Lower lobe of right lung (tissue), 2 donors: ENCODE measurements at regions not wholly inside any gene's neighbourhood (a gene's known extent, or its start where the extent isn't known, plus 50 kb on each side); places are given as distances from the start of the nearest gene placed in this dataset.

Source experiments
- ATAC-seq, 2 donors: fragments of 200-7000 bp; cut with Tn5 transposase; one replicate each; pipeline ENCODE4 v1.9.1; 2020 to 2022; ENCODE audit warnings: mild to moderate bottlenecking in 2 of 2, moderate library complexity in 2 of 2
- DNase-seq: peaks from one replicate; pipeline ENCODE4 v3.0.0-alpha.2; 2020
- H3K27ac ChIP-seq: fragments of 200-600 bp; one replicate; pipeline ENCODE4 v1.8.0; 2022
- H3K27me3 ChIP-seq: fragments of 200-600 bp; one replicate; pipeline ENCODE4 v1.8.0; 2022; ENCODE audit warnings: low read depth
- H3K36me3 ChIP-seq: fragments of 200-600 bp; one replicate; pipeline ENCODE4 v1.8.0; 2022; ENCODE audit warnings: mild to moderate bottlenecking
- H3K4me1 ChIP-seq: fragments of 200-600 bp; one replicate; pipeline ENCODE4 v1.8.0; 2022
- H3K4me3 ChIP-seq: fragments of 200-600 bp; one replicate; pipeline ENCODE4 v1.8.0; 2022; ENCODE audit warnings: mild to moderate bottlenecking
- H3K9me3 ChIP-seq: fragments of 200-600 bp; one replicate; pipeline ENCODE4 v1.8.0; 2022
- CTCF ChIP-seq: fragments of 200-600 bp; IDR thresholded peaks from one replicate; pipeline ENCODE4 v1.8.0; 2022; ENCODE audit warnings: antibody characterized with exemption, mild to moderate bottlenecking
- intact Hi-C: fragments of 100-400 bp; cut with DNase I; formaldehyde crosslinking; loops from one replicate; pipeline ENCODE4 v1.11.0; 2022
- donor health status: DM: no; HTN: yes; CAD: no; lungs with severe emphysema.

DNA sequence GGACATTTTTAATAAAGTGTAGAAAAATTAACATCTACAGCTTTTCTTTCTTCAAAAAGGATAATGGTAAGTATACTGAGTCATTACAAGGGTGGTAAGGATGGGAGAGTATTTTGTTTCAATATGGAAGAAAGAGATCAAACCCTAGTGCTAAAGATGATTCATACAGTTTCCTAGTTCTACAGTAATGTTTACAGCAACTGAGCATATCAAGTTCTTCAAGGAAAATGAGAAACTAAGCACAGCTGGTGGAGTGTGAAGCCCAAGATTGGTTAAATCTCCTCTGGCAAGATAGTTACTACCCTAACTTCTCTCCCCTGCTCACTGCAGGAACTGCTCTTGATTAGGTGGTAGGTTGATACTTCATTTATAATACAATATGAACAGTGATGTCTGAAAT, 467.5 kb downstream of the XIRP2 start:
- Histone ChIP-seq H3K36me3 (no peaks in the 10 kb centered on the region), H3K27ac (no peak overlapping the region), H3K4me1 (no peaks in the 10 kb centered on the region), H3K4me3 (no peak overlapping the region), H3K27me3 (no peaks in the 10 kb centered on the region), H3K9me3 (no peaks in the 10 kb centered on the region)
- intact Hi-C loops = no loop called here
- no peak for ATAC-seq
- TF ChIP-seq CTCF = no peak
- no peak for DNase-seq

- intact Hi-C loops = no loop called here
- DNase-seq (no peak), ATAC-seq (no peak)
- TF ChIP-seq CTCF = no peak
- Histone ChIP-seq H3K27me3 (no peaks in the 10 kb centered on the region), H3K36me3 (no peaks in the 10 kb centered on the region), H3K9me3 (no peaks in the 10 kb centered on the region), H3K4me1 (no peaks in the 10 kb centered on the region), H3K4me3 (no peak overlapping the region), H3K27ac (no peak overlapping the region)
These were observed 465.5 kb downstream of the XIRP2 start for GRCh38 chr2:167353605-167354280.

- H3K27me3 ChIP-seq = no peaks in the 10 kb centered on the region
These were observed 457.3 kb downstream of the XIRP2 start for GRCh38 chr2:167345559-167345958.

DNA sequence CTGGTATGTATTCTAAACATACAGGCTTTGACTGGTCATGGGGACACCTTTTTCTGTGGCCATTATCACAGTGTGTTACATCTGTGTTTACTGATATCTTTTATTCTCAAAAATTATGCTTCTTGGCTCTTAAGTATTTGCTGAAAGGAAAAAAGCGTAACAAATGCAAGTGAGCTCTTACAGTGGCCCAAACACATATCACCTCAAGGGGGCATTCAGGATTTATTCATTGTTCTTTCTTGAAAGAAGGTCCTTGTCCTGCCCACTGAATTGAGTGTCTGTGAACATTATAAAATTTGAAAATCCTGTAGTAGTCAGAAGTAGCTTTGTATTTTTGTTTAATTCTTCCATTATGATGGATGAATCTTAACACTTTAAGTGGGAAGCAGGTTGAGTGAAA, 454.5 kb downstream of the XIRP2 start:
- intact Hi-C loops = no loop called here
- TF ChIP-seq CTCF = no peak
- no peak overlapping the region for H3K4me3 ChIP-seq
- H3K9me3 ChIP-seq = no peaks in the 10 kb centered on the region
- H3K27ac ChIP-seq = no peak overlapping the region
- ATAC-seq (no peak), DNase-seq (no peak)
- H3K27me3 ChIP-seq = no peaks in the 10 kb centered on the region
- H3K4me1 ChIP-seq = no peaks in the 10 kb centered on the region
- no peaks in the 10 kb centered on the region for H3K36me3 ChIP-seq

More at GRCh38 chr2:167345559-167345958, 457.3 kb downstream of the XIRP2 start:
- Histone ChIP-seq H3K9me3 (no peaks in the 10 kb centered on the region), H3K4me3 (no peak overlapping the region), H3K36me3 (no peaks in the 10 kb centered on the region), H3K4me1 (no peaks in the 10 kb centered on the region), H3K27ac (no peak overlapping the region)
- no peak for TF ChIP-seq CTCF
- intact Hi-C loops = no loop called here
- ATAC-seq (no peak), DNase-seq (no peak)

DNA sequence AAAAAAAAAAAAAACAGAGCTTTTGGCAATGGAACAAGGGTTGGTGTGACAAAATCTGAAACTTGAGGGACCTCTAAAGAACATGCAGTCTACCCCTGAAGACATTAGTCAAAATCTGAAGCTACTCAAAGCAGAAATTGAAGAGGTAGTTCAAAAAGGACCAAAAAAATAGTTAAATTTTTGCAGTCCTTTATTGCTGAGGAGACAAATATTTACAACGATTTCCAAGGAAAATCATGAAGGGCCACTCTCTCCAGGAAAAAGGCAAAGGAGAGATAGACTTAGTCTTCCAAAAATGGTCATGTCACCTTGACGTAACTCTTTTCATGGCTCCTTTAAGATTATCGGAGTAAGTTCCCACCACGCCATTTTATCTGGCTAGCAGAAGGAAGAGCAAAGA, 452.0 kb downstream of the XIRP2 start:
- H3K4me1 ChIP-seq = no peaks in the 10 kb centered on the region
- H3K27ac ChIP-seq = no peak overlapping the region
- H3K9me3 ChIP-seq = no peaks in the 10 kb centered on the region
- no peaks in the 10 kb centered on the region for H3K36me3 ChIP-seq
- no peak for ATAC-seq
- no peaks in the 10 kb centered on the region for H3K27me3 ChIP-seq
- TF ChIP-seq CTCF = no peak
- no peak for DNase-seq
- intact Hi-C loops = no loop called here
- no peak overlapping the region for H3K4me3 ChIP-seq
